Stimulated activated naive B cell treated with anti-CD40 and anti-IgM and Interleukin-4, amounts not matched to agents 10 μg/mL and 1 μg/mL and 100 μg/mL, for 72 hours (primary cell): ENCODE measurements at regions not wholly inside any gene's neighbourhood (a gene's known extent, or its start where the extent isn't known, plus 50 kb on each side); places are given as distances from the start of the nearest gene placed in this dataset.

ENCODE experiments used
- ATAC-seq, 2 donors: fragments of 150-1000 bp; cut with Tn5 transposase; replicated peaks; 2 replicates each; pipeline ENCODE4 v1.10.0; 2021; ENCODE audit warnings: moderate library complexity in 1 of 2
- DNase-seq: peaks from one replicate; pipeline ENCODE4 v3.0.0; 2021
- H3K27ac Mint-ChIP-seq: one replicate; pipeline ENCODE4 v1.8.0; 2022; ENCODE audit warnings: mild to moderate bottlenecking, mixed read lengths
- H3K27me3 Mint-ChIP-seq, 2 donors: one replicate each; pipeline ENCODE4 v1.8.0; 2022; ENCODE audit warnings: mixed read lengths in 2 of 2
- H3K36me3 Mint-ChIP-seq, 2 donors: one replicate each; pipeline ENCODE4 v1.8.0; 2022; ENCODE audit warnings: mixed read lengths in 2 of 2, mild to moderate bottlenecking in 1 of 2
- H3K4me1 Mint-ChIP-seq, 2 donors: one replicate each; pipeline ENCODE4 v1.8.0; 2022; ENCODE audit warnings: mixed read lengths in 2 of 2, mild to moderate bottlenecking in 1 of 2
- H3K4me3 Mint-ChIP-seq, 2 donors: one replicate each; pipeline ENCODE4 v1.8.0; 2022; ENCODE audit warnings: mild to moderate bottlenecking in 2 of 2, mixed read lengths in 2 of 2, moderate library complexity in 1 of 2
- H3K9me3 Mint-ChIP-seq, 2 donors: one replicate each; pipeline ENCODE4 v1.8.0; 2022; ENCODE audit warnings: mixed read lengths in 2 of 2, mild to moderate bottlenecking in 1 of 2

- H3K4me1 Mint-ChIP-seq: no peaks in the 10 kb centered on the region
- DNase-seq (no peak), ATAC-seq (no peak)
- no peaks in the 10 kb centered on the region for H3K27me3 Mint-ChIP-seq
- H3K4me3 Mint-ChIP-seq: no peak overlapping the region
- no peaks in the 10 kb centered on the region for H3K36me3 Mint-ChIP-seq
- H3K27ac Mint-ChIP-seq: no peak overlapping the region
- H3K9me3 Mint-ChIP-seq: no peaks in the 10 kb centered on the region
Observed at GRCh38 chr18:78778651-78779050, 201.0 kb upstream of the SALL3 start.

DNA sequence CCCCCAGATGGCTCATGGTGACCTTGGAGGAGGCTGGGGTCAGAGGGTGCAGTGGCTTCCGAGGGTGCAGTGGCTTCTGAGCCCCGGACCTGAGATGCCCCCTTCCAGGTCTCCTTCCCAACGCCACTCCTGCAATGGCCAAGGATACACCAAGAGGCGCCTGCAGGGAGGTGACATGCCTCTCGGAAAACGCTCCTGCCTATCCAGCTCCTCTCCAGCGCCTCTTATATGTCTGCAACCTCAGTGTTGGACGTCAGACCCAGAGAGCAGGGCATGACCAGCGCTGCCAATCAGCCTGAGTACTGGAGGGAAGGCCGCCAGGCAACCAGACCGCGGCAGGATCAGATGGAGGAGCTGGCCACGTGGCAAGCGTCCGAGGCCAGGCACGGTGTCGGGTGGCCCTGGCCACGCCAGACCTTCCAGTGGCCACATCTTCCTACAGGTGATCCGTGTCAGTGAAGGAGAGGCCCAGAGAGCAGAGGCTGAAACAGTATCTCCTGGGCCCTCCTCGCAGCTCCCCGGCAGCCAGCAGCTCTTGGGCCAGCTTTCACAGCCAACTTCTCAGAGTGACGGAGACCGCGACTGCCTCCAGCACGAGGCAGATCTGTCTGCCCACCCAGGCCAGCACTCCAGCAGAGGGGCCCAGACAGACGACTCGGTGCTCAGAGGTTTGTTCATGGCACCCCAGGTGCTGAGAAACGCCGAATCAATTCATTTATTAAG, 199.5 kb upstream of the SALL3 start:
- H3K9me3 Mint-ChIP-seq: no peaks in the 10 kb centered on the region
- DNase-seq (no peak), ATAC-seq (no peak)
- H3K4me3 Mint-ChIP-seq: no peak overlapping the region
- no peaks in the 10 kb centered on the region for H3K36me3 Mint-ChIP-seq
- no peaks in the 10 kb centered on the region for H3K4me1 Mint-ChIP-seq
- H3K27ac Mint-ChIP-seq: no peak overlapping the region
- no peaks in the 10 kb centered on the region for H3K27me3 Mint-ChIP-seq

GRCh38 chr18:78780719-78781600, 198.7 kb upstream of the SALL3 start:
- no peak overlapping the region for H3K27ac Mint-ChIP-seq
- no peaks in the 10 kb centered on the region for H3K27me3 Mint-ChIP-seq
- DNase-seq: no peak
- no peaks in the 10 kb centered on the region for H3K4me1 Mint-ChIP-seq
- ATAC-seq: no peak
- no peaks in the 10 kb centered on the region for H3K36me3 Mint-ChIP-seq
- H3K9me3 Mint-ChIP-seq: no peaks in the 10 kb centered on the region
- no peak overlapping the region for H3K4me3 Mint-ChIP-seq

DNA sequence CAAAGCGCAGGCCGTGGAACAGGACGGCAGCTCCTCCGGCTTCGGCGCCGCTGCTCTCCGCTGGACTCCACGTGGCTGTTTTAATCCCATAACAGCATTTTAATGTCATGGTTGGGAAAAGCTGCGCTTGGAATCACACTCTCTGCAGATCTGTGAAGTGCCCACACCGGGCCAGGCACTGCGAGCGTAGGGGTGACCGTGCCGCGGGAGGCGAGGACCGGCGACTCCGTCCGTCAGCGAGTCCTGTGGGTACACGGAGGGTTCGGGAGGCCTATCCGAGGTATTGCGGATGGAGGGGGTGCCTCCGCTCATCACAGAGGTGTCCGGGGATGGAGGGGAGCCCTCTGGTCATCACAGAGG, 198.0 kb upstream of the SALL3 start:
- Mint-ChIP-seq H3K36me3 (no peaks in the 10 kb centered on the region), H3K27ac (no peak overlapping the region), H3K27me3 (no peaks in the 10 kb centered on the region), H3K4me1 (no peaks in the 10 kb centered on the region), H3K9me3 (no peaks in the 10 kb centered on the region), H3K4me3 (no peak overlapping the region)
- no peak for ATAC-seq
- DNase-seq: no peak

GRCh38 chr18:78782951-78783563, 196.6 kb upstream of the SALL3 start:
- H3K9me3 Mint-ChIP-seq: no peaks in the 10 kb centered on the region
- no peak overlapping the region for H3K4me3 Mint-ChIP-seq
- no peaks in the 10 kb centered on the region for H3K27me3 Mint-ChIP-seq
- DNase-seq (no peak), ATAC-seq (no peak)
- H3K36me3 Mint-ChIP-seq: no peaks in the 10 kb centered on the region
- H3K4me1 Mint-ChIP-seq: no peaks in the 10 kb centered on the region
- no peak overlapping the region for H3K27ac Mint-ChIP-seq

GRCh38 chr18:78783564-78783960, 196.1 kb upstream of the SALL3 start:
- Mint-ChIP-seq H3K27ac (no peak overlapping the region), H3K9me3 (no peaks in the 10 kb centered on the region), H3K4me1 (no peaks in the 10 kb centered on the region), H3K27me3 (no peaks in the 10 kb centered on the region), H3K4me3 (no peak overlapping the region), H3K36me3 (no peaks in the 10 kb centered on the region)
- ATAC-seq: no peak
- no peak for DNase-seq

DNA sequence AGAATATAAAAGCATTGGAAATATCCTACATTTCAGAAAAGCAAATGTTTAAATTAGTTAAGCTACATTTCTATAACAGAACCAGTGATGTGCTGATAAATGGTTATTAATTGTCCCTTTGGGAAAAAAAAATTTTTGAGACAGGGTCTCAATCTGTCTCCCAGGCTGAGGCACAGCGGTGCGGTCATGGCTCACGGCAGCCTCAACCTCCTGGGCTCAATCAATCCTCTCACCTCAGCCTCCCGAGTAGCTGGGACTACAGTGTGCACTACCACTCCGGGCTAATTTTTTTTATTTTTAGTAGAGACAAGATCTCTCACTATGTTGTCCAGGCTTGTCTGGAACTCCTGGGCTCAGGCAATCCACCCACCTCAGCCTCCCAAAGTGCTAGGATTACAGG, 194.8 kb upstream of the SALL3 start:
- Mint-ChIP-seq H3K36me3 (no peaks in the 10 kb centered on the region), H3K9me3 (no peaks in the 10 kb centered on the region), H3K27me3 (peaks cover 0 to 2% of the 10 kb centered on the region in 2 donors), H3K27ac (no peak overlapping the region), H3K4me1 (no peaks in the 10 kb centered on the region), H3K4me3 (no peak overlapping the region)
- ATAC-seq (no peak), DNase-seq (no peak)

- H3K27me3 Mint-ChIP-seq: peaks cover 0 to 5% of the 10 kb centered on the region in 2 donors
Observed at GRCh38 chr18:78785706-78786105, 193.9 kb upstream of the SALL3 start.

DNA sequence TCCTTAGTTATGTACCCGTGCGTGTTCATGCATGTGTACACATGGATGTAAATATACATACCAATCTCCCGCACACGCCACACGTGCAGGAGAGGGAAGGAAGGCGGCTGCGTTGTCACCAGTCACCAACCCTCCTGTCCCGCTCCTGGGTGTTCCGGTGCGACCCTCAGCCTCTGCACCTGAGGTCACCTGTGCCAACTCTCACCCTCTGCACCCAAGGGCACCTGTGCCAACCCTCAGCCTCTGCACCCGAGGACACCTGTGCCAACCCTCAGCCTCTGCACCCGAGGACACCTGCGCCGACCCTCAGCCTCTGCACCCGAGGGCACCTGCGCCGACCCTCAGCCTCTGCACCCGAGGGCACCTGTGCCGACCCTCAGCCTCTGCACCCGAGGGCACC, 192.8 kb upstream of the SALL3 start:
- Mint-ChIP-seq H3K27ac (no peak overlapping the region), H3K36me3 (no peaks in the 10 kb centered on the region), H3K4me3 (no peak overlapping the region), H3K9me3 (no peaks in the 10 kb centered on the region), H3K27me3 (peaks cover 0 to 5% of the 10 kb centered on the region in 2 donors), H3K4me1 (no peaks in the 10 kb centered on the region)
- DNase-seq (no peak), ATAC-seq (no peak)

More at GRCh38 chr18:78785706-78786105, 193.9 kb upstream of the SALL3 start:
- no peak overlapping the region for H3K27ac Mint-ChIP-seq
- H3K9me3 Mint-ChIP-seq: no peaks in the 10 kb centered on the region
- no peaks in the 10 kb centered on the region for H3K4me1 Mint-ChIP-seq
- no peak for ATAC-seq
- DNase-seq: no peak
- no peak overlapping the region for H3K4me3 Mint-ChIP-seq
- no peaks in the 10 kb centered on the region for H3K36me3 Mint-ChIP-seq

- no peaks in the 10 kb centered on the region for H3K4me1 Mint-ChIP-seq
Observed at GRCh38 chr18:78787751-78788150, 191.9 kb upstream of the SALL3 start.

DNA sequence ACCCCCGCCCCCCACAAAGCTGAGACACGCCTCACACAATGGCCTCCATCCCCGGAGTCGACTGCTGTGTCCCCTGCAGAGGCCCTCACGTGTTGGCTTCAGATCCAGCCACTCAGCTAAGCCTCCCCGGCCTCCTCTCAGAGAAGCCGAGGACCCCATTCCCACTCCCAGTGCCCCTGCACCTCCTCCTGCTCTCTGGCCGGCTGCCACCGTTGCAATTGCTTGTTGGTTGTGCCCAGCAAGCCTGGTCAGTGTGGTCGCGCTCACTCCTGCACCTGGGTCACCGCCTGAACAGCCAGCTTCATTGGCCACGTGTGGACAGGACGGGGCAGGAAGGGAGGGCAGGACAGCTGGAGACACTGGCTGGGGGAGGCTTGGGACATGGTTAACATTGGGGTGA, 191.5 kb upstream of the SALL3 start:
- Mint-ChIP-seq H3K36me3 (no peaks in the 10 kb centered on the region), H3K4me1 (no peaks in the 10 kb centered on the region), H3K27me3 (peaks cover 0 to 5% of the 10 kb centered on the region in 2 donors), H3K9me3 (no peaks in the 10 kb centered on the region), H3K27ac (no peak overlapping the region), H3K4me3 (no peak overlapping the region)
- DNase-seq (no peak), ATAC-seq (no peak)

More at GRCh38 chr18:78787751-78788150, 191.9 kb upstream of the SALL3 start:
- ATAC-seq (no peak), DNase-seq (no peak)
- Mint-ChIP-seq H3K4me3 (no peak overlapping the region), H3K27ac (peak overlapping the region; percentile 7), H3K27me3 (peaks cover 0 to 5% of the 10 kb centered on the region in 2 donors), H3K9me3 (no peaks in the 10 kb centered on the region), H3K36me3 (no peaks in the 10 kb centered on the region)

DNA sequence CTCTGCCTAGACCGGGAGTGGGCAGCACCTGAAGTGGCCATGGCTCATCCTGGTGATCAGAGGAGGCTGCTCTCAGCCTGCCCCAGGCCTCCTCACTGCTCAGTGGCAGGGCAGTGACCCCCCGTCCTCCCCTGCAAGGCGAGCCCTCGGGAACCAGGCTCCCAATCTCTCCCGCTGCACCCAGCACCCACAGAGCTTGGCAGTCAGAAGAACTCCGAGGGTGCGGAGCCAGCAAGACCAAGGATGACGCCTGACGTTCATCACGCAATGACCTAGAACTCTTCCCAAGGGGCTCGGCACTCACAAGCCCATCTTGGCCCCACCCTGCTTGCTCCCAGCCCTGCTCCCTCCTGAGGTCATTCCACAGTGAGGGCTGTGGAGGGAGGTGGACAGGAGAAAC, 189.8 kb upstream of the SALL3 start:
- H3K4me3 Mint-ChIP-seq: no peak overlapping the region
- DNase-seq (no peak), ATAC-seq (no peak)
- H3K4me1 Mint-ChIP-seq: no peaks in the 10 kb centered on the region
- H3K27ac Mint-ChIP-seq: no peak overlapping the region
- peaks cover 0 to 5% of the 10 kb centered on the region in 2 donors for H3K27me3 Mint-ChIP-seq
- H3K9me3 Mint-ChIP-seq: no peaks in the 10 kb centered on the region
- no peaks in the 10 kb centered on the region for H3K36me3 Mint-ChIP-seq

- no peaks in the 10 kb centered on the region for H3K36me3 Mint-ChIP-seq
- no peak overlapping the region for H3K4me3 Mint-ChIP-seq
- DNase-seq (no peak), ATAC-seq (no peak)
- no peaks in the 10 kb centered on the region for H3K4me1 Mint-ChIP-seq
- H3K9me3 Mint-ChIP-seq: no peaks in the 10 kb centered on the region
- no peak overlapping the region for H3K27ac Mint-ChIP-seq
- peaks cover 0 to 5% of the 10 kb centered on the region in 2 donors for H3K27me3 Mint-ChIP-seq
Observed at GRCh38 chr18:78790511-78790910, 189.1 kb upstream of the SALL3 start.

DNA sequence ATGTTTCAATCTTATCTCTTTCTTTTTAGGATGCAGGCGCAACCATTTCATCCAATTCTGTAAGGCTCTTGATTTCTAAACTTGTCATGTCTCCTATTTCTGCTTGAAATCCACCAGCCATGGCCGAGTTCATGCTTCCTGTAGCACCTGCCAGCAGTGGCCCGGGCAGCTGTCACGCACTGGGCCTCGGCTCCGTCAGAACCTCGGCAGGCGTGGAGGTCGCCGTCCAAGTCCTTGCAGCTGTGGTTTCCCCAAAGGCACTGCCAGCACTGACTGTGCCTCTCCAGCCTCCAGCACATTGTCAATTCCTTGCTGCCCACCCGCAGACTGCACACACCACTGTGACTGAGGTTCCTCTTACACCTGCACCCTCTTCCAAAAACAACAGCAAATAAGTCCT, 188.7 kb upstream of the SALL3 start:
- H3K36me3 Mint-ChIP-seq: no peaks in the 10 kb centered on the region
- DNase-seq (no peak), ATAC-seq (no peak)
- H3K27ac Mint-ChIP-seq: no peak overlapping the region
- H3K27me3 Mint-ChIP-seq: peaks cover 0 to 5% of the 10 kb centered on the region in 2 donors
- no peaks in the 10 kb centered on the region for H3K4me1 Mint-ChIP-seq
- no peak overlapping the region for H3K4me3 Mint-ChIP-seq
- H3K9me3 Mint-ChIP-seq: no peaks in the 10 kb centered on the region

GRCh38 chr18:78792094-78792493, 187.5 kb upstream of the SALL3 start:
- no peaks in the 10 kb centered on the region for H3K4me1 Mint-ChIP-seq
- DNase-seq (no peak), ATAC-seq (no peak)
- H3K27me3 Mint-ChIP-seq: peaks cover 0 to 5% of the 10 kb centered on the region in 2 donors
- H3K4me3 Mint-ChIP-seq: no peak overlapping the region
- no peaks in the 10 kb centered on the region for H3K36me3 Mint-ChIP-seq
- peaks cover 1 to 7% of the 10 kb centered on the region in 2 donors for H3K9me3 Mint-ChIP-seq
- H3K27ac Mint-ChIP-seq: no peak overlapping the region
